Calu3 (cell line): ENCODE measurements at regions not wholly inside any gene's neighbourhood (a gene's known extent, or its start where the extent isn't known, plus 50 kb on each side); places are given as distances from the start of the nearest gene placed in this dataset.

Experiments
- BruUV-seq: library from RNA; stranded (reverse); fragments of 400-500 nt; replicated peaks from 2 replicates; lab custom pipeline; 2021; lab: Mats Ljungman, UMichigan
- CTCF ChIA-PET: fragments of 300-600 bp; sonication (Branson Sonifier 250); formaldehyde crosslinking; loops from one replicate; lab custom pipeline; 2022; ENCODE audit warnings: antibody characterized with exemption; lab: Charles Lee
- DNase-seq: peaks from one replicate; pipeline ENCODE4 v3.0.0; 2022
- H3K27ac Mint-ChIP-seq: one replicate; pipeline ENCODE4 v1.8.0; 2022; ENCODE audit warnings: mixed read lengths; ENCODE audit not compliant: unreplicated experiment
- H3K27me3 Mint-ChIP-seq: one replicate; pipeline ENCODE4 v1.8.0; 2022; ENCODE audit warnings: mixed read lengths; ENCODE audit not compliant: unreplicated experiment
- H3K36me3 Mint-ChIP-seq: one replicate; pipeline ENCODE4 v1.8.0; 2022; ENCODE audit warnings: mild to moderate bottlenecking, moderate library complexity, mixed read lengths; ENCODE audit not compliant: insufficient read depth, unreplicated experiment
- H3K4me1 Mint-ChIP-seq: one replicate; pipeline ENCODE4 v1.8.0; 2022; ENCODE audit warnings: mild to moderate bottlenecking, low read depth, mixed read lengths; ENCODE audit not compliant: unreplicated experiment
- H3K4me3 Mint-ChIP-seq: one replicate; pipeline ENCODE4 v1.8.0; 2022; ENCODE audit warnings: mild to moderate bottlenecking, low read depth, moderate library complexity, mixed read lengths; ENCODE audit not compliant: unreplicated experiment
- H3K9me3 Mint-ChIP-seq: one replicate; pipeline ENCODE4 v1.8.0; 2022; ENCODE audit warnings: low read depth, mixed read lengths; ENCODE audit not compliant: unreplicated experiment
- intact Hi-C: fragments of 100-400 bp; cut with micrococcal nuclease; formaldehyde crosslinking; loops from one replicate; pipeline ENCODE4 v1.10.0; 2022; ENCODE audit not compliant: unreplicated experiment
- TF ChIP-seq, protein P1 (sequence below): fragments of 200-600 bp; IDR thresholded peaks from one replicate; pipeline ENCODE4 v1.8.0; 2022; ENCODE audit warnings: antibody characterized with exemption; ENCODE audit not compliant: unreplicated experiment

DNA sequence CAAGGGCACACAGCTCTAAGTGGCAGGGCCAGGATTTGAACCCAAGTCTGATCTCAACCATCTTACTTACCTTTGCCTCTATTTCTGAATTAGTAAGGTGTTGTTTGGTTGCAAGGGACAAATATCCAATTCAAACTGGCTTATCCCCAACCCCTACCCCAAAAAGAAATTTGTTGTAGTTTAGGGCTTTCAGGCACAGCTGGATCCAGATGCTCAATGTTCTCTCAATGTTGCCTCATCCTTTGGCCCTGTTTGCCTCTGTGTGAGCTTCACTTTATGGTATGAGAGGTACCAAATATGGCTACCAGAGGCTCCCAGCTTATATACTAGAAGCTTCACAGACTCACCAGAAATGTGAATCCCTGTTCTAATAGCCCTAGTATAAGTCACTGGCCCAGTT lies 499.9 kb downstream of the SHQ1 start:
- H3K27me3 Mint-ChIP-seq, result no peaks in the 10 kb centered on the region

DNA sequence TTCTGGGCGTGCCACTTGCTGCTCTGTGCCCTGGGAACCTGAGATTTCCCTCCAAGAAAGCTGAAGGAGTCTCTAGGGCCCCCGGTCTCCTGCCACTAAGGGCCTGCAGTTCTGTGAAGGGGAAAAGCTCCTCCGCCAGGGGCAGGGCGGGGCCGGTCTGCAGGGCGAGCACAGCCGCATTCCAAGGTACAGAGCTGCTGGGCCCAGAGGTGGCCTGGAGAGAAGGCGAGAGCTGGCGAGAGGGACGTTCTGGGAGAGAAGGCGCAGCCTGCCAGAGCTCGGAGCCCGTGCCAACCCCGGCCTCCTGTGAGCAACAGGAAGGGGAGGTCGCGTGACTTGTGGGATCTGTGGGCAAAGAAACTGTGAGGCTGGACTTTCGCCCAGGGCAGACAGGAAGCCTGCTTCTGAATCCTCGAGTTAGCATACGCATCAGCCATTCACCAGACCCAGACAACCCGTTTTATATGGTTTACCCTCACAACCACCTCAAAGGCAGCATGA lies 500.4 kb downstream of the SHQ1 start:
- no peaks in the 10 kb centered on the region for H3K9me3 Mint-ChIP-seq
- intact Hi-C loops, result no loop called here
- no peaks in the 10 kb centered on the region for H3K27me3 Mint-ChIP-seq
- CTCF ChIA-PET, result interaction anchor here (0.6 to 1.0 kb wide), 8 partner anchors 8 to 319 kb away, joined by 3 read pairs; no protein-coding TSS in a partner anchor
- peak; percentile 74 for DNase-seq
- TF ChIP-seq, protein P1, sequence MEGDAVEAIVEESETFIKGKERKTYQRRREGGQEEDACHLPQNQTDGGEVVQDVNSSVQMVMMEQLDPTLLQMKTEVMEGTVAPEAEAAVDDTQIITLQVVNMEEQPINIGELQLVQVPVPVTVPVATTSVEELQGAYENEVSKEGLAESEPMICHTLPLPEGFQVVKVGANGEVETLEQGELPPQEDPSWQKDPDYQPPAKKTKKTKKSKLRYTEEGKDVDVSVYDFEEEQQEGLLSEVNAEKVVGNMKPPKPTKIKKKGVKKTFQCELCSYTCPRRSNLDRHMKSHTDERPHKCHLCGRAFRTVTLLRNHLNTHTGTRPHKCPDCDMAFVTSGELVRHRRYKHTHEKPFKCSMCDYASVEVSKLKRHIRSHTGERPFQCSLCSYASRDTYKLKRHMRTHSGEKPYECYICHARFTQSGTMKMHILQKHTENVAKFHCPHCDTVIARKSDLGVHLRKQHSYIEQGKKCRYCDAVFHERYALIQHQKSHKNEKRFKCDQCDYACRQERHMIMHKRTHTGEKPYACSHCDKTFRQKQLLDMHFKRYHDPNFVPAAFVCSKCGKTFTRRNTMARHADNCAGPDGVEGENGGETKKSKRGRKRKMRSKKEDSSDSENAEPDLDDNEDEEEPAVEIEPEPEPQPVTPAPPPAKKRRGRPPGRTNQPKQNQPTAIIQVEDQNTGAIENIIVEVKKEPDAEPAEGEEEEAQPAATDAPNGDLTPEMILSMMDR, result no peak
- H3K4me3 Mint-ChIP-seq, result no peak overlapping the region
- H3K27ac Mint-ChIP-seq, result no peak overlapping the region
- no peaks in the 10 kb centered on the region for H3K4me1 Mint-ChIP-seq
- H3K36me3 Mint-ChIP-seq, result no peaks in the 10 kb centered on the region
- no TSS peak for BruUV-seq

More for the DNA sequence above, 499.9 kb downstream of the SHQ1 start:
- intact Hi-C loops, result no loop called here
- Mint-ChIP-seq H3K4me3 (no peak overlapping the region), H3K4me1 (no peaks in the 10 kb centered on the region), H3K36me3 (no peaks in the 10 kb centered on the region), H3K9me3 (no peaks in the 10 kb centered on the region), H3K27ac (no peak overlapping the region)
- CTCF ChIA-PET, result interaction anchor here (0.6 to 1.0 kb wide), 5 partner anchors 9 to 318 kb away, joined by 3 read pairs; no protein-coding TSS in a partner anchor
- no TSS peak for BruUV-seq
- TF ChIP-seq, protein P1, result no peak
- no peak for DNase-seq

DNA sequence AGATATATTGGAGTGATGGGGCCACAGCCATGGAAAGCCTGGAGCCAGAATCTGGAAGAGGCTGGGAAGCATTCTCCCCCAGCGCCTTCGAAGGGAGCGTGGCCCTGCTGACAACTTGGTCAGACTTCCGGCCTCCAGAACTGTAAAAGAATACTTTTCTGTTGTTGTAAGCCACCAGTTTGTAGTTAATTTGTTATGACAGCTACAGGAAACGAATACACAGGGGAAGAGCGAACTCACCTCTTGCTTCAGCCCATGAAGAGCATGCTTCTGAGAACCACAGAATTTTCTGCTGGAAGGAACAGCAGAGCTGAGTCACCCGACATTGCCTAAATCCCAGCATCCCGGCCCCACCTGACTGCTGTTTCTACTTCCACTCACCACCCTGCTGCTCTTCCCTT lies 501.7 kb downstream of the SHQ1 start:
- Mint-ChIP-seq H3K27me3 (no peaks in the 10 kb centered on the region), H3K4me1 (no peaks in the 10 kb centered on the region), H3K9me3 (no peaks in the 10 kb centered on the region), H3K4me3 (no peak overlapping the region), H3K36me3 (no peaks in the 10 kb centered on the region), H3K27ac (no peak overlapping the region)
- intact Hi-C loops, result no loop called here
- no TSS peak for BruUV-seq
- TF ChIP-seq, protein P1, result no peak
- DNase-seq, result no peak
- CTCF ChIA-PET, result no interaction called here

DNA sequence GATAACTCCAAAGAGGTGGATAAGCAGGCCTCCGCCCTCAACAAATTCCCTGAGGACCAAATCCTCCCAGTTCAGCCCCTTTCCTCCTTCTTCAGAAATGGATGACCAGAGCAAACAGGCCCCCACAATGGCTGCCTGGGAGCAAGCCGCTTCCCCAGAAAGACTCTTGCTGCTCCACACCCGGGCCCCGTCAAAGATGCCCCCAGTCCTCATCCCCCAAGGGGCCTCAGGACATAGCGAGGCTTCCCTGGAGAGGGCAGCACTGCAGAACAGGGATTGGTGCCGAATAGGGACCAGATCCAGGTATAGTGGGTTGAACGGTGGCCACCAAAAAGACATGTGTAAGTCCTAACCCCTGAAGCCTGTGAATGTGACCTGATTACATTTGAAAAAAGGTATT lies 502.3 kb downstream of the SHQ1 start:
- no peak for DNase-seq
- H3K27me3 Mint-ChIP-seq, result no peaks in the 10 kb centered on the region
- TF ChIP-seq, protein P1, result no peak
- CTCF ChIA-PET, result no interaction called here
- no peak overlapping the region for H3K4me3 Mint-ChIP-seq
- no peaks in the 10 kb centered on the region for H3K4me1 Mint-ChIP-seq
- intact Hi-C loops, result no loop called here
- no TSS peak for BruUV-seq
- H3K9me3 Mint-ChIP-seq, result no peaks in the 10 kb centered on the region
- H3K27ac Mint-ChIP-seq, result no peak overlapping the region
- no peaks in the 10 kb centered on the region for H3K36me3 Mint-ChIP-seq
